NB4 (cell line): ENCODE measurements at regions not wholly inside any gene's neighbourhood (a gene's known extent, or its start where the extent isn't known, plus 50 kb on each side); places are given as distances from the start of the nearest gene placed in this dataset.

Source experiments
- DNase-seq: peaks from one replicate; pipeline ENCODE4 v3.0.0; 2010; ENCODE audit warnings: low read depth
- H3K4me3 ChIP-seq: one replicate; pipeline ENCODE4 v1.5.1; 2011; ENCODE audit warnings: mild to moderate bottlenecking, low read depth, low read length, moderate library complexity
- MYC ChIP-seq: IDR thresholded peaks from 2 replicates; pipeline ENCODE4 v1.6.1; 2011; ENCODE audit warnings: low read depth, low read length
- POLR2A ChIP-seq: IDR thresholded peaks from 2 replicates; pipeline ENCODE4 v1.6.1; 2011; ENCODE audit warnings: mild to moderate bottlenecking; ENCODE audit not compliant: insufficient read length; ENCODE audit errors: extremely low read depth
- TF ChIP-seq, protein P1 (sequence below): IDR thresholded peaks from one replicate; pipeline ENCODE4 v1.5.1; 2012; ENCODE audit warnings: low read depth, low read length
- TF ChIP-seq, protein P2 (sequence below): IDR thresholded peaks from 2 replicates; pipeline ENCODE4 v1.6.1; 2011; ENCODE audit warnings: low read depth, low read length

DNA sequence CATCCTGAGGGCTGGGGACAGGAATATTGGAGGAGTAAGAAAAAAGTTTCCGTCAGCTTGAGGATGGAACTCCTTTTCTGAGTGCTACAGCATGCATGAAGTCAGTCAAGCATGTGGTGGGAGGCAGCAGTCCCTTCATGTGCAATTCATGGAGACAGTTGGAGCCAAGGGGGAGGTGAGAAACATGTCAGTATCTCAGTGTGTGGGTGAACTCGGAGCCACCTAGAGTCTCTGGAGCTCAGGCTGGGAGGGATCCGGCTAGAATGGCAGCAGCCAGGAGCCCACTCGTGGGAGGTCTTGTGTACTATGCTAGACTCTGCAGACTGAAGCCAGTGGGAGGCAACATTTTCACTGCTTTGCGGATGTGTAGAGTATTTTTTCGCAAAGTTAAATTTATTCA, 60.3 kb downstream of the AVPR1A start:
- TF ChIP-seq, protein P1, sequence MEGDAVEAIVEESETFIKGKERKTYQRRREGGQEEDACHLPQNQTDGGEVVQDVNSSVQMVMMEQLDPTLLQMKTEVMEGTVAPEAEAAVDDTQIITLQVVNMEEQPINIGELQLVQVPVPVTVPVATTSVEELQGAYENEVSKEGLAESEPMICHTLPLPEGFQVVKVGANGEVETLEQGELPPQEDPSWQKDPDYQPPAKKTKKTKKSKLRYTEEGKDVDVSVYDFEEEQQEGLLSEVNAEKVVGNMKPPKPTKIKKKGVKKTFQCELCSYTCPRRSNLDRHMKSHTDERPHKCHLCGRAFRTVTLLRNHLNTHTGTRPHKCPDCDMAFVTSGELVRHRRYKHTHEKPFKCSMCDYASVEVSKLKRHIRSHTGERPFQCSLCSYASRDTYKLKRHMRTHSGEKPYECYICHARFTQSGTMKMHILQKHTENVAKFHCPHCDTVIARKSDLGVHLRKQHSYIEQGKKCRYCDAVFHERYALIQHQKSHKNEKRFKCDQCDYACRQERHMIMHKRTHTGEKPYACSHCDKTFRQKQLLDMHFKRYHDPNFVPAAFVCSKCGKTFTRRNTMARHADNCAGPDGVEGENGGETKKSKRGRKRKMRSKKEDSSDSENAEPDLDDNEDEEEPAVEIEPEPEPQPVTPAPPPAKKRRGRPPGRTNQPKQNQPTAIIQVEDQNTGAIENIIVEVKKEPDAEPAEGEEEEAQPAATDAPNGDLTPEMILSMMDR: no peak
- TF ChIP-seq, protein P2, sequence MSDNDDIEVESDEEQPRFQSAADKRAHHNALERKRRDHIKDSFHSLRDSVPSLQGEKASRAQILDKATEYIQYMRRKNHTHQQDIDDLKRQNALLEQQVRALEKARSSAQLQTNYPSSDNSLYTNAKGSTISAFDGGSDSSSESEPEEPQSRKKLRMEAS: no peak
- TF ChIP-seq POLR2A (no peak), MYC (no peak)
- H3K4me3 ChIP-seq: no peak overlapping the region
- DNase-seq: no peak

DNA sequence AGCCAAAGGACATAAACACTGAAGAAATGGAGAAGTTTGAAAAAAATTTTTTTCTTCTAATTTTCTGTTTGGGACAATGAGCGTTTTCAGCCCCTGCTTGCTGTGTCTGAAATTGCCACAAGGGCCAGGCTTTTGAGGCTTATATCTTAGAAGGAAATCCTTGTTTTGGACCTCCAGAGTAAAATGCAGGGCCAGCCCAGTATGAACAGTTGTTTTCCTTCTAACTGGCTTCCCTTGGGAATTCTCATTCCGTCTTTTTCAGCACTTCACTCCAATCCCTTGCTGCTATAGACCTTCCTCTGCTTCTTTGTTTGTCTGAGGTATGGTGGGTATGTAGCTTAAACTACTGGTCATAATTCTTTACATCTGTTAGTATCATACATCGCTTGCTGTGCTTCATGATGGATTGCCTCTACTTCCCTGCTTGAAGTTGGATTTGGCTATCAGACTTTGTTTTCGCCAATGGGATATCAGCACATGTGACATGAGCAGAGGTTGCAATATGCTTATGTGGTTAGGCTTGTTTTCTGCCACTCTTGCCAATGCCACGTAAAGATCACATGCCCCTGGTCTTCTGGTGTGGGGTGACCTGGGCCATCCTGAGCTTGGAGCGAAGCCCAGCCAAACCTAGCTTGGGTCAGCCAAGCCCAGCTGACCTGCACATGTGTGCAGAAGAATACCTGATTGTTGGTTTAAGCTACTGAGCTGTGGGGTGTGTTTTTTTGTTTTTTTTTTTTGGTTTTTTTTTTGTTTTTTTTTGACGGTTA, 64.7 kb downstream of the AVPR1A start:
- DNase-seq: no peak
- TF ChIP-seq, protein P1: no peak
- no peak for TF ChIP-seq MYC
- TF ChIP-seq, protein P2: no peak
- TF ChIP-seq POLR2A: no peak
- no peak overlapping the region for H3K4me3 ChIP-seq

DNA sequence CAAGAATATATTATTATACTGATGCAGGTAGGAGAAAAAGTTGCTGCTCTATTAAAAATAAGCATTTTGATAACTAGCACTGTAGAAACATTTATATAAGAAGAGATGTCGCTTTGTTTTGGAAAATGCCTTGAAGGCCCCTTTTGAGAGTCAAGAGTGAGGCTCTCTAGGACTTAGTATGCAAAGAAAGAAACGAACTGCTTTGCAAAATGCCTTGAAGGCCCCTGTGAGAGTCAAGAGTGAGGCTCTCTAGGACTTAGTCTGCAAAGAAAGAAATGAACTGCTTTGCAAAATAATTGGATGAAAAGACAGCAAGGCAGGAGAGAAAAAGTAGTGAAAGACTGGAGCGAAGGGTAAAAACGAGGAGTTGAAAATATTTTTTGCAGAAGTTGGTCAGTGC, 65.9 kb downstream of the AVPR1A start:
- TF ChIP-seq, protein P2: no peak
- TF ChIP-seq, protein P1: no peak
- no peak for TF ChIP-seq POLR2A
- TF ChIP-seq MYC: no peak
- DNase-seq: no peak
- H3K4me3 ChIP-seq: no peak overlapping the region

DNA sequence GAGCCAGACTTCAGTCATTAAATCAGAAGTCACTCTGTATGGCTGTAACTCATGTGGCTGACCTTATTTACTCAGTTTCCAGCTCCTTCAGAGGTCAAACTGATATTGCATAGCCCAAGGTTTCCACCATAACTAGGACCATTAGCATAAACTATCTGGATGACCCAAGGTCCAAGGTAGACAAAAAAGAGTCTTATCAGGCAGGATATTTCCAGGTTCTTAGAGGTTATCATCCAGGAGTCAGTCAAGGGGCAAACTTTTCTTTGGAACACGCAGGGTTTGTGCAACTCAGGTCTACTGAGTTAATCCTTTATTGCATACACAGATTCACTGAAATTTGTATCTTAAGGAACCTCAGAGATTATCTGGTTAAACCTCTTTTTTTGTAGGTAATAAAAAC, 66.5 kb downstream of the AVPR1A start:
- no peak for TF ChIP-seq POLR2A
- TF ChIP-seq, protein P1: no peak
- TF ChIP-seq MYC: no peak
- TF ChIP-seq, protein P2: no peak
- no peak overlapping the region for H3K4me3 ChIP-seq
- no peak for DNase-seq

DNA sequence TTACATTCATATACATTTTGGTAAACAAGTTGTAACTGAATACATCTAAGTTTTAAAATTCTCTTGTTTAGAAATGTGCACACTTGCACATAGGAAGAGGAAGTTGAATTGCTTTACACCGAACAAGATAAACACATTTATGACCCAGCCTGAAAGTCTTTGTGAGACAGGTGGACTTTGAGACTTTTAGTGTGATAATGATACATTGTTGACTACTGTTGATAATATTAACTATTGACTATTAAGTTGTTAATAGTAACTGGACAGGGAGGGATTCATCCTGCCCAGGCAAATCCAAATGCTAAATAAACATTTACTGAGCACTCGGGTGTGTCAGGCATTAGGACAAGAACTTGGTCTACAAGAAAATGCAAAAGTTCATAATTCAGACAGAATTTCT, 68.0 kb downstream of the AVPR1A start:
- no peak for TF ChIP-seq MYC
- DNase-seq: no peak
- H3K4me3 ChIP-seq: no peak overlapping the region

DNA sequence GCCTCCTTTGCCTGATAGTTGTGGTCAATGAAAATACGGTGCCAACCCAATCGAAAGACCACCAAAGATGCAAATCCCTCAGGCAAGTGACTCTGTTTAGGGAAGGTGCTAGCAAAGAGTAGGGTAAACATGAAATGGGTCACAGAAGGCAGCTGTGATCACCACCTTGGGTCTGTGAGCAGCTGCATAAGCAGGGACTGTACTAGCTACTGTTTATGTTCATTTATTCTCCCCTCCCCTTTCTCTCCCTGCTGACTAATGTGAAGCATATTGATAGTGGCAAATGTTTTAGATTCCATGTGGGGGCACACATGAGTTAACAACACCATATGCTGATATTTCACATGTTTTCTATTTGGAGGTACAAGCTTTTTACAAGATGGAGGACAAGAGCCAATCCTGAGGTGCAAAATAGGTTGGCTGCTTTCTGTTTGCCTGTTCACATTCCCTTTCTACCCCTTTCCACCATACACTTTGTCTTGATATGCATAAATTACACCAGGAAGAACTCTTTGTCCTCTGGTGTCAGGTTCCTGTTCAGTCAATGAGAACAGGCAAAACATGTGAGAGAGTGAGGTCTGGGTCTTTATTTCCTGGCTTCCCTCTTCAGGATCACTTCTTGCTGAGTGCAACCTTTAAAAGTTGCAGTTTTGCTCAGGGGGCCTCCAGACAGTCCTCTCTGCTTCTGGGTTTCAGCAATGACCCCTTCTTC, 71.1 kb downstream of the AVPR1A start:
- no peak for DNase-seq
- H3K4me3 ChIP-seq: no peak overlapping the region
- TF ChIP-seq, protein P1: no peak
- TF ChIP-seq MYC: no peak
- TF ChIP-seq POLR2A: no peak
- TF ChIP-seq, protein P2: no peak
